Right cardiac atrium (tissue), 5 donors: ENCODE measurements at regions not wholly inside any gene's neighbourhood (a gene's known extent, or its start where the extent isn't known, plus 50 kb on each side); places are given as distances from the start of the nearest gene placed in this dataset.
A peak's percentile ranks its signal among the peaks of the same experiment; 100 is the strongest.

Source experiments
- ATAC-seq, 2 donors: fragments of 200-7000 bp; cut with Tn5 transposase; one replicate each; pipeline versions ENCODE4 v1.8.0 to v1.9.1; 2020; ENCODE audit warnings: moderate library complexity in 2 of 2, mild to moderate bottlenecking in 1 of 2
- DNase-seq, 3 donors: peaks; one replicate each; pipeline ENCODE4 v3.0.0-alpha.2; 2020
- H3K27ac ChIP-seq: one replicate; pipeline ENCODE4 v1.5.1; 2013; ENCODE audit warnings: mild to moderate bottlenecking, low read length, control low read depth, moderate library complexity
- H3K27me3 ChIP-seq: one replicate; pipeline ENCODE4 v1.6.1; 2013; ENCODE audit not compliant: control insufficient read depth, insufficient read depth
- H3K4me1 ChIP-seq: one replicate; pipeline ENCODE4 v1.6.1; 2013; ENCODE audit warnings: low read length; ENCODE audit not compliant: control insufficient read depth, insufficient read depth
- H3K4me3 ChIP-seq: one replicate; pipeline ENCODE4 v1.5.1; 2013; ENCODE audit warnings: low read length, control low read depth
- H3K9me3 ChIP-seq: one replicate; pipeline ENCODE4 v1.6.1; 2013; ENCODE audit warnings: low read length; ENCODE audit not compliant: control insufficient read depth
- WGBS: extraction: QIAGEN DNeasy Blood & Tissue Kit; methylation state at CpG from one replicate; pipeline ENCODE4 v1.1.7; 2013; 5-methylcytosine and 5-hydroxymethylcytosine counted together
- intact Hi-C, 4 donors: fragments of 100-400 bp; cut with DNase I; formaldehyde crosslinking; loops; one replicate each; pipeline versions ENCODE4 v1.11.0 to v1.14.0; 2022 to 2023
- donor health status: healthy with polysubstance abuse.
- donor health status: DM: no; HTN: yes; CAD: no.
- donor health status: DM: no; HTN: no; CAD: no.
- donor health status: DM: no; HTN: yes; CAD: no; lungs with severe emphysema.
- donor health status: DM: yes; HTN: yes; CAD: no.

- no peaks in the 10 kb centered on the region for H3K27me3 ChIP-seq
- H3K9me3 ChIP-seq = no peaks in the 10 kb centered on the region
- DNase-seq = no peak
- H3K27ac ChIP-seq = no peak overlapping the region
- no peak overlapping the region for H3K4me3 ChIP-seq
- ATAC-seq = no peak
- intact Hi-C loops = no loop called here
- no peaks in the 10 kb centered on the region for H3K4me1 ChIP-seq
Observed at GRCh38 chr4:30783751-30784150, 63.6 kb downstream of the PCDH7 start.

- Histone ChIP-seq H3K27ac (no peak overlapping the region), H3K4me1 (no peaks in the 10 kb centered on the region), H3K27me3 (no peaks in the 10 kb centered on the region), H3K4me3 (no peak overlapping the region), H3K9me3 (no peaks in the 10 kb centered on the region)
- intact Hi-C loops = no loop called here
- DNase-seq = no peak
- WGBS = 48% methylated on average over 2 of the region's 2 CpGs
- no peak for ATAC-seq
Observed at GRCh38 chr4:30789219-30789671, 69.1 kb downstream of the PCDH7 start.

GRCh38 chr4:30790123-30790522 is 70.0 kb downstream of the PCDH7 start:
- no peak overlapping the region for H3K27ac ChIP-seq
- intact Hi-C loops = no loop called here
- WGBS = 93% methylated on average over 1 of the region's 1 CpG
- DNase-seq (no peak), ATAC-seq (no peak)
- H3K4me3 ChIP-seq = no peak overlapping the region
- H3K4me1 ChIP-seq = no peaks in the 10 kb centered on the region
- no peaks in the 10 kb centered on the region for H3K27me3 ChIP-seq
- H3K9me3 ChIP-seq = no peaks in the 10 kb centered on the region

- no peaks in the 10 kb centered on the region for H3K27me3 ChIP-seq
- no peak overlapping the region for H3K27ac ChIP-seq
- H3K4me3 ChIP-seq = no peak overlapping the region
- 82% methylated on average over 4 of the region's 4 CpGs for WGBS
- intact Hi-C loops = no loop called here
- H3K9me3 ChIP-seq = no peaks in the 10 kb centered on the region
- no peaks in the 10 kb centered on the region for H3K4me1 ChIP-seq
- DNase-seq = no peak
- ATAC-seq = no peak
Observed at GRCh38 chr4:30790998-30791397, 70.8 kb downstream of the PCDH7 start.

GRCh38 chr4:30792601-30793000 is 72.4 kb downstream of the PCDH7 start:
- intact Hi-C loops = no loop called here
- ATAC-seq (no peak), DNase-seq (no peak)
- no peaks in the 10 kb centered on the region for H3K4me1 ChIP-seq
- no peaks in the 10 kb centered on the region for H3K27me3 ChIP-seq
- H3K4me3 ChIP-seq = no peak overlapping the region
- 67% methylated on average over 3 of the region's 3 CpGs for WGBS
- H3K27ac ChIP-seq = no peak overlapping the region
- H3K9me3 ChIP-seq = no peaks in the 10 kb centered on the region

- ATAC-seq (no peak), DNase-seq (no peak)
- no peak overlapping the region for H3K4me3 ChIP-seq
- H3K4me1 ChIP-seq = no peaks in the 10 kb centered on the region
- H3K27me3 ChIP-seq = no peaks in the 10 kb centered on the region
- intact Hi-C loops = no loop called here
- no peaks in the 10 kb centered on the region for H3K9me3 ChIP-seq
- no peak overlapping the region for H3K27ac ChIP-seq
- WGBS = 71% methylated on average over 2 of the region's 2 CpGs
Observed at GRCh38 chr4:30801876-30802275, 81.7 kb downstream of the PCDH7 start.

- H3K4me3 ChIP-seq = no peak overlapping the region
- intact Hi-C loops = no loop called here
- H3K27ac ChIP-seq = no peak overlapping the region
- ATAC-seq = peak; percentile 66 to 97
- no peaks in the 10 kb centered on the region for H3K27me3 ChIP-seq
- 63% methylated on average over 3 of the region's 3 CpGs for WGBS
- no peaks in the 10 kb centered on the region for H3K4me1 ChIP-seq
- peak in 1 of 3 donors; percentile 15 for DNase-seq
- H3K9me3 ChIP-seq = no peaks in the 10 kb centered on the region
Observed at GRCh38 chr4:30802622-30803323, 82.6 kb downstream of the PCDH7 start.

- Histone ChIP-seq H3K4me3 (no peak overlapping the region), H3K9me3 (no peaks in the 10 kb centered on the region), H3K4me1 (no peaks in the 10 kb centered on the region), H3K27ac (no peak overlapping the region), H3K27me3 (no peaks in the 10 kb centered on the region)
- ATAC-seq (no peak), DNase-seq (no peak)
- intact Hi-C loops = no loop called here
Observed at GRCh38 chr4:30808276-30808675, 88.1 kb downstream of the PCDH7 start.

GRCh38 chr4:30811296-30811695 is 91.1 kb downstream of the PCDH7 start:
- WGBS = 74% methylated on average over 2 of the region's 2 CpGs
- Histone ChIP-seq H3K4me3 (no peak overlapping the region), H3K27me3 (no peaks in the 10 kb centered on the region), H3K27ac (no peak overlapping the region), H3K4me1 (no peaks in the 10 kb centered on the region), H3K9me3 (no peaks in the 10 kb centered on the region)
- intact Hi-C loops = no loop called here
- DNase-seq (no peak), ATAC-seq (no peak)

GRCh38 chr4:30815685-30816084 is 95.5 kb downstream of the PCDH7 start:
- no peak for ATAC-seq
- intact Hi-C loops = no loop called here

GRCh38 chr4:30817447-30817846 is 97.3 kb downstream of the PCDH7 start:
- intact Hi-C loops = no loop called here
- H3K27me3 ChIP-seq = no peaks in the 10 kb centered on the region
- WGBS = 48% methylated on average over 1 of the region's 1 CpG
- H3K27ac ChIP-seq = no peak overlapping the region
- H3K4me1 ChIP-seq = no peaks in the 10 kb centered on the region
- H3K9me3 ChIP-seq = no peaks in the 10 kb centered on the region
- no peak overlapping the region for H3K4me3 ChIP-seq
- DNase-seq (no peak), ATAC-seq (no peak)

More at GRCh38 chr4:30815685-30816084, 95.5 kb downstream of the PCDH7 start:
- no peak overlapping the region for H3K27ac ChIP-seq
- 74% methylated on average over 2 of the region's 2 CpGs for WGBS
- no peaks in the 10 kb centered on the region for H3K9me3 ChIP-seq
- DNase-seq = no peak
- H3K4me3 ChIP-seq = no peak overlapping the region
- H3K27me3 ChIP-seq = no peaks in the 10 kb centered on the region
- H3K4me1 ChIP-seq = no peaks in the 10 kb centered on the region

- no peak for ATAC-seq
- no peak for DNase-seq
- intact Hi-C loops = no loop called here
Observed at GRCh38 chr4:30818541-30818940, 98.4 kb downstream of the PCDH7 start.

More at GRCh38 chr4:30818541-30818940, 98.4 kb downstream of the PCDH7 start:
- Histone ChIP-seq H3K9me3 (no peaks in the 10 kb centered on the region), H3K27ac (no peak overlapping the region), H3K4me3 (no peak overlapping the region), H3K4me1 (no peaks in the 10 kb centered on the region), H3K27me3 (no peaks in the 10 kb centered on the region)
